H1 (cell line): ENCODE measurements at regions not wholly inside any gene's neighbourhood (a gene's known extent, or its start where the extent isn't known, plus 50 kb on each side); places are given as distances from the start of the nearest gene placed in this dataset.

Experiments used
- CTCF ChIA-PET: fragments of 300-600 bp; sonication (Branson Sonifier 250); formaldehyde crosslinking; loops from one replicate; lab custom pipeline; 2021; ENCODE audit not compliant: partially characterized antibody; lab: Charles Lee
- POLR2A ChIA-PET: fragments of 300-600 bp; sonication (Branson Sonifier 250); formaldehyde crosslinking; loops from one replicate; lab custom pipeline; 2021; ENCODE audit warnings: inconsistent platforms; ENCODE audit not compliant: partially characterized antibody; lab: Charles Lee
- DNase-seq, 2 experiments: peaks; one replicate each; pipeline versions ENCODE4 v3.0.0 to v3.0.0-alpha.2; 2010 to 2022; ENCODE audit warnings: low spot score in 2 of 2, low read depth in 1 of 2, mixed read lengths in 1 of 2
- FAIRE-seq: peaks from 2 replicates; lab custom pipeline; 2011; peaks lifted over from hg19 to GRCh38; lab: Jason Lieb, UNC
- H2AFZ ChIP-seq: 2 replicates; pipeline ENCODE4 v1.8.1; 2012; ENCODE audit warnings: low read length, inconsistent platforms
- H2AK5ac ChIP-seq: 2 replicates; pipeline ENCODE4 v1.6.1; 2013; ENCODE audit warnings: low read depth, low read length
- H2BK120ac ChIP-seq: replicated peaks from 2 replicates; pipeline ENCODE3; 2013; ENCODE audit warnings: low read depth, low read length, inconsistent platforms
- H2BK12ac ChIP-seq: 2 replicates; pipeline ENCODE4 v1.6.1; 2013; ENCODE audit warnings: low read depth, low read length
- H2BK15ac ChIP-seq: 2 replicates; pipeline ENCODE4 v1.6.1; 2013; ENCODE audit warnings: low read length
- H2BK20ac ChIP-seq: 2 replicates; pipeline ENCODE4 v1.6.1; 2013; ENCODE audit warnings: low read length
- H2BK5ac ChIP-seq: 2 replicates; pipeline ENCODE4 v1.6.1; 2013; ENCODE audit warnings: low read depth, low read length
- H3K14ac ChIP-seq: 2 replicates; pipeline ENCODE4 v1.6.1; 2013; ENCODE audit warnings: inconsistent platforms; ENCODE audit not compliant: insufficient read length
- H3K18ac ChIP-seq: 2 replicates; pipeline ENCODE4 v1.6.1; 2013; ENCODE audit warnings: low read length; ENCODE audit errors: extremely low read depth
- H3K23ac ChIP-seq: 2 replicates; pipeline ENCODE4 v1.6.1; 2013; ENCODE audit warnings: inconsistent platforms; ENCODE audit not compliant: insufficient read length
- H3K23me2 ChIP-seq: 2 replicates; pipeline ENCODE4 v1.6.1; 2013; ENCODE audit warnings: low read depth, low read length
- H3K27ac ChIP-seq: 2 replicates; pipeline ENCODE4 v1.6.1; 2011; ENCODE audit warnings: low read depth, low read length, inconsistent platforms
- H3K27me3 ChIP-seq, 4 experiments: replicated peaks in 1 of 4; 1 replicate in 1 of 4; 2 replicates in 3 of 4; pipeline versions ENCODE4 v1.6.1 to v1.8.1; 2011 to 2013; ENCODE audit warnings: low read length in 3 of 4, mild to moderate bottlenecking in 3 of 4, inconsistent platforms in 2 of 4, mixed read lengths in 2 of 4, moderate library complexity in 1 of 4; ENCODE audit not compliant: control insufficient read depth in 3 of 4, insufficient read depth in 3 of 4; ENCODE audit errors: extremely low read depth in 1 of 4
- H3K36me3 ChIP-seq, 4 experiments: 2 replicates each; pipeline versions ENCODE4 v1.6.1 to v1.8.1; 2011 to 2013; ENCODE audit warnings: mild to moderate bottlenecking in 4 of 4, low read length in 3 of 4, moderate library complexity in 2 of 4, control low read depth in 1 of 4, inconsistent platforms in 1 of 4; ENCODE audit not compliant: insufficient read depth in 4 of 4, control insufficient read depth in 2 of 4
- H3K4ac ChIP-seq: replicated peaks from 2 replicates; pipeline ENCODE3; 2013; ENCODE audit warnings: low read length, low read depth, mixed read lengths, inconsistent platforms; ENCODE audit not compliant: insufficient read length
- H3K4me1 ChIP-seq, 4 experiments: replicated peaks in 1 of 4; 1 replicate in 1 of 4; 2 replicates in 3 of 4; pipeline versions ENCODE4 v1.6.1 to v1.8.1; 2011 to 2013; ENCODE audit warnings: low read length in 3 of 4, inconsistent platforms in 2 of 4, mixed read lengths in 1 of 4; ENCODE audit not compliant: insufficient read depth in 4 of 4, control insufficient read depth in 3 of 4
- H3K4me2 ChIP-seq, 2 experiments: 2 replicates each; pipeline versions ENCODE4 v1.6.1 to v1.8.1; 2011 to 2013; ENCODE audit warnings: low read depth in 2 of 2, low read length in 2 of 2, control low read depth in 1 of 2, inconsistent platforms in 1 of 2, mild to moderate bottlenecking in 1 of 2; ENCODE audit not compliant: insufficient read depth in 1 of 2
- H3K4me3 ChIP-seq, 4 experiments: fragments of 200-600, 300-600 bp in 1 of 4; sonication (generic), shearing (Covaris generic), sonication (Bioruptor Twin) in 1 of 4; 2 replicates each; pipeline versions ENCODE4 v1.5.1 to v1.8.1; 2011 to 2016; ENCODE audit warnings: low read length in 4 of 4, low read depth in 3 of 4, control low read depth in 2 of 4, inconsistent platforms in 2 of 4, mild to moderate bottlenecking in 2 of 4, mixed read lengths in 1 of 4, moderate library complexity in 1 of 4; ENCODE audit not compliant: insufficient read depth in 2 of 4; ENCODE audit errors: extremely low read depth in 1 of 4
- H3K56ac ChIP-seq: replicated peaks from 2 replicates; pipeline ENCODE3; 2013; ENCODE audit warnings: low read depth, mild to moderate bottlenecking, mixed read lengths, low read length, inconsistent platforms; ENCODE audit not compliant: insufficient read length
- H3K79me1 ChIP-seq: 2 replicates; pipeline ENCODE4 v1.6.1; 2013; ENCODE audit warnings: low read depth, low read length, control low read depth
- H3K79me2 ChIP-seq, 2 experiments: 2 replicates each; pipeline versions ENCODE4 v1.6.1 to v1.8.1; 2012 to 2013; ENCODE audit warnings: low read length in 2 of 2, mild to moderate bottlenecking in 2 of 2, inconsistent platforms in 1 of 2; ENCODE audit not compliant: insufficient read depth in 2 of 2, control insufficient read depth in 1 of 2
- H3K9ac ChIP-seq, 4 experiments: replicated peaks in 1 of 4; 1 replicate in 1 of 4; 2 replicates in 3 of 4; pipeline versions ENCODE4 v1.6.1 to v1.8.1; 2011 to 2013; ENCODE audit warnings: low read depth in 3 of 4, low read length in 3 of 4, control low read depth in 2 of 4, mild to moderate bottlenecking in 2 of 4, moderate library complexity in 2 of 4, inconsistent platforms in 1 of 4; ENCODE audit errors: extremely low read depth in 1 of 4
- H3K9me3 ChIP-seq, 2 experiments: 2 replicates each; pipeline versions ENCODE4 v1.6.1 to v1.8.1; 2012 to 2013; ENCODE audit warnings: mild to moderate bottlenecking in 2 of 2, moderate library complexity in 2 of 2, control low read depth in 1 of 2, inconsistent platforms in 1 of 2, low read depth in 1 of 2, low read length in 1 of 2, mixed read lengths in 1 of 2; ENCODE audit not compliant: insufficient read depth in 2 of 2
- H4K20me1 ChIP-seq, 2 experiments: replicated peaks in 1 of 2; 2 replicates each; pipeline versions ENCODE3 to v1.8.1; 2011 to 2013; ENCODE audit warnings: inconsistent platforms in 2 of 2, low read length in 2 of 2, mild to moderate bottlenecking in 1 of 2; ENCODE audit not compliant: insufficient read depth in 2 of 2, control insufficient read depth in 1 of 2
- H4K5ac ChIP-seq: 2 replicates; pipeline ENCODE4 v1.6.1; 2013; ENCODE audit warnings: low read length, low read depth, mixed read lengths, inconsistent platforms; ENCODE audit not compliant: insufficient read length
- H4K8ac ChIP-seq: 2 replicates; pipeline ENCODE4 v1.8.0; 2013; ENCODE audit warnings: mild to moderate bottlenecking, moderate library complexity, low read length, inconsistent platforms; ENCODE audit not compliant: insufficient read depth; ENCODE audit errors: extremely low read depth
- H4K91ac ChIP-seq: replicated peaks from 2 replicates; pipeline ENCODE3; 2013; ENCODE audit warnings: low read length, mixed read lengths, inconsistent platforms; ENCODE audit not compliant: insufficient read length
- BCL11A ChIP-seq, 2 experiments: IDR thresholded peaks; one replicate each; pipeline ENCODE4 v1.6.1; 2011; ENCODE audit warnings: low read depth in 2 of 2, low read length in 2 of 2, mild to moderate bottlenecking in 2 of 2
- GABPA ChIP-seq: IDR thresholded peaks from 2 replicates; pipeline ENCODE4 v1.6.1; 2011; ENCODE audit warnings: mild to moderate bottlenecking, low read length, moderate library complexity, borderline replicate concordance; ENCODE audit not compliant: insufficient read depth
- HDAC2 ChIP-seq, 2 experiments: fragments of 300-600 bp in 1 of 2; sonication (generic) in 1 of 2; IDR thresholded peaks; 2 replicates each; pipeline ENCODE4 v1.6.1; 2011 to 2012; ENCODE audit warnings: low read depth in 2 of 2, low read length in 2 of 2, mild to moderate bottlenecking in 2 of 2, moderate library complexity in 2 of 2, borderline replicate concordance in 1 of 2, inconsistent platforms in 1 of 2
- JUND ChIP-seq: IDR thresholded peaks from 2 replicates; pipeline ENCODE4 v1.6.1; 2011; ENCODE audit warnings: mild to moderate bottlenecking, improper control_type of control experiment, low read length
- NRF1 ChIP-seq: IDR thresholded peaks from 2 replicates; pipeline ENCODE4 v1.6.1; 2011; ENCODE audit warnings: mild to moderate bottlenecking, low read depth, low read length, improper control_type of control experiment
- POLR2A ChIP-seq, 2 experiments: IDR thresholded peaks; 1 replicate in 1 of 2; 2 replicates in 1 of 2; pipeline ENCODE4 v1.6.1; 2011; ENCODE audit warnings: low read depth in 2 of 2, low read length in 2 of 2, mild to moderate bottlenecking in 2 of 2; ENCODE audit errors: control extremely low read depth in 1 of 2
- RAD21 ChIP-seq, 2 experiments: IDR thresholded peaks in 1 of 2; conservative IDR thresholded peaks in 1 of 2; 2 replicates each; pipeline ENCODE4 v1.6.1; 2011; ENCODE audit warnings: low read depth in 2 of 2, low read length in 2 of 2, improper control_type of control experiment in 1 of 2, inconsistent platforms in 1 of 2, mild to moderate bottlenecking in 1 of 2, moderate library complexity in 1 of 2
- SP4 ChIP-seq: IDR thresholded peaks from 2 replicates; pipeline ENCODE4 v1.6.1; 2012; ENCODE audit warnings: low read length, inconsistent platforms
- TEAD4 ChIP-seq: IDR thresholded peaks from 2 replicates; pipeline ENCODE4 v1.6.1; 2012; ENCODE audit warnings: low read depth, low read length, inconsistent platforms, mixed read lengths
- ZNF274 ChIP-seq: IDR thresholded peaks from 2 replicates; pipeline ENCODE4 v1.7.0; 2012; ENCODE audit warnings: low read length, borderline replicate concordance; ENCODE audit errors: extremely low read depth
- WGBS, 2 experiments: shearing (Covaris generic) in 1 of 2; methylation state at CpG; one replicate each; pipeline versions ENCODE4 v1.1.6 to v1.1.7; 2013 to 2015; ENCODE audit warnings: low lambda C conversion rate in 2 of 2, mixed read lengths in 2 of 2, inconsistent platforms in 1 of 2, low coverage in 1 of 2, missing lambda C conversion rate in 1 of 2; ENCODE audit not compliant: insufficient replicate concordance in 2 of 2, insufficient coverage in 1 of 2, insufficient read length in 1 of 2; ENCODE audit errors: extremely low coverage in 1 of 2, missing lambda C conversion rate in 1 of 2; 5-methylcytosine and 5-hydroxymethylcytosine counted together
- TF ChIP-seq, protein P1 (sequence below): IDR thresholded peaks from 2 replicates; pipeline ENCODE4 v1.6.1; 2012; ENCODE audit warnings: low read length, inconsistent platforms

DNA sequence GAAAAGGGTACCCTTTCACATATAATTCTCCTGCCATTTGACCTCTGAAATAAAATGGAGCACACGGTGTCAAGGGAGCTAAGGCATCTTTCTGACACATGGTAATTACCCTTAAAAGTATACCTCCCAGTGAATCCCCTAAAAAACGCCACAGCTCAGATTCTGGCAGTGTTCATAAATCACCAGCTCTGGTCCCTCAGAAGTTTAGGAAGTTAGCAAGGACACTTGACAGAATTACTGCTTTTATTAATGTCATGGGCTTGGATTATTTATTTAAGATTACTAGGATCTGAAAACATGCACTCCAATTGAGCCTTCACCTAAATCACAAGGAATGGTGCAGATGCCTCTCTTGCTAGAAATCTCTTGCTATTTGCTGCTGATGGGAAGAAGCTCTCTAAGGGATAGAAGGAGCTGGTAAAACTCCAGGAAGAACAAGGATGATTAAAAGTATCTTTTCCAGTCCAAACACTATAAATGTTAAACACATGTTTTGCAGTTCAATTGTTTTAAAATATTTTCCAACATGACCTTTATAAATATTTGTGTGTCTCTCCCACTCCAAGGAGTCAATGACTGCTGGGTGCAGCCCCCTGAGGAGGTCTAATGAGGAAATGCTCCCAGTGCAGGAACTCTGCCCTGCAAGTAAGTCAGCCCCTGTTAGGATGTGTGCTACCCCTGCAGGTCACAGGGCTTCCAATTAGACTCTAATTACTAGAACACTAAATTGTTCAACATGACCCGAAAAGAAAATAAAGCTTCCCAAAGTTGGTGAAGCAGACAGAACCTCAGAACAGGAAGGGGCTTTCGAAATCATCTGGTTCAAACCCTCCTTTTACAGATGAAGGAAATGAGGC, 230.3 kb downstream of the TFAP2A start:
- Histone ChIP-seq H4K5ac (no peak overlapping the region), H4K20me1 (no peaks in the 10 kb centered on the region), H3K79me1 (no peaks in the 10 kb centered on the region), H2BK12ac (no peak overlapping the region), H3K23me2 (no peaks in the 10 kb centered on the region; the same call in 1 of the 2 replicates), H3K36me3 (no peaks in the 10 kb centered on the region), H3K27ac (no peak overlapping the region), H2BK15ac (no peak overlapping the region), H2AFZ (0 out of 2 replicates have a peak overlapping the region, but pooled peaks have one; percentile 30), H3K79me2 (no peaks in the 10 kb centered on the region), H3K23ac (no peak overlapping the region), H4K91ac (no peak overlapping the region), H3K27me3 (no peaks in the 10 kb centered on the region), H3K9me3 (no peaks in the 10 kb centered on the region), H4K8ac (no peak overlapping the region), H3K4me2 (no peak overlapping the region), H3K18ac (no peak overlapping the region), H3K56ac (no peak overlapping the region), H3K4me1 (no peaks in the 10 kb centered on the region), H2BK5ac (no peak overlapping the region), H2AK5ac (no peak overlapping the region), H3K14ac (no peak overlapping the region), H3K9ac (no peak overlapping the region), H2BK120ac (no peak overlapping the region), H3K4me3 (no peak overlapping the region), H3K4ac (no peak overlapping the region), H2BK20ac (no peak overlapping the region)
- WGBS, 2 experiments, result 81% methylated on average over 4 of the region's 4 CpGs; no CpG with 5 or more reads in 1 of the 2 experiments
- ChIA-PET POLR2A (no interaction called here), CTCF (interaction anchor here (2.7 kb wide), 1 partner anchor 12 kb away, joined by 6 read pairs; no protein-coding TSS in a partner anchor)
- no peak for DNase-seq
- FAIRE-seq, result no peak
- TF ChIP-seq SP4 (no peak), JUND (no peak), POLR2A (IDR thresholded peaks at IDR 0.05; ENCODE audit: control extremely low read depth in 1 of 2, low read depth in 2 of 2, low read length in 2 of 2) (no peak), ZNF274 (no peak), NRF1 (no peak), HDAC2 (IDR thresholded peaks at IDR 0.05; ENCODE audit: borderline replicate concordance in 1 of 2, low read depth in 2 of 2, low read length in 2 of 2) (no peak), RAD21 (IDR thresholded peaks at IDR 0.05 in 1 of 2, conservative IDR thresholded peaks at IDR 0.05 in 1 of 2; ENCODE audit: low read depth in 2 of 2, low read length in 2 of 2) (no peak), BCL11A (IDR thresholded peaks at IDR 0.05; ENCODE audit: low read depth in 2 of 2, low read length in 2 of 2) (no peak), TEAD4 (no peak), GABPA (no peak)
- TF ChIP-seq, protein P1, sequence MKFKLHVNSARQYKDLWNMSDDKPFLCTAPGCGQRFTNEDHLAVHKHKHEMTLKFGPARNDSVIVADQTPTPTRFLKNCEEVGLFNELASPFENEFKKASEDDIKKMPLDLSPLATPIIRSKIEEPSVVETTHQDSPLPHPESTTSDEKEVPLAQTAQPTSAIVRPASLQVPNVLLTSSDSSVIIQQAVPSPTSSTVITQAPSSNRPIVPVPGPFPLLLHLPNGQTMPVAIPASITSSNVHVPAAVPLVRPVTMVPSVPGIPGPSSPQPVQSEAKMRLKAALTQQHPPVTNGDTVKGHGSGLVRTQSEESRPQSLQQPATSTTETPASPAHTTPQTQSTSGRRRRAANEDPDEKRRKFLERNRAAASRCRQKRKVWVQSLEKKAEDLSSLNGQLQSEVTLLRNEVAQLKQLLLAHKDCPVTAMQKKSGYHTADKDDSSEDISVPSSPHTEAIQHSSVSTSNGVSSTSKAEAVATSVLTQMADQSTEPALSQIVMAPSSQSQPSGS, result no peak
